PFSK-1 (cell line): ENCODE measurements at regions not wholly inside any gene's neighbourhood (a gene's known extent, or its start where the extent isn't known, plus 50 kb on each side); places are given as distances from the start of the nearest gene placed in this dataset.

Source experiments
- FOXP2 ChIP-seq: optimal IDR thresholded peaks from 2 replicates; pipeline ENCODE3; 2011; ENCODE audit warnings: borderline replicate concordance, control low read depth, inconsistent platforms; ENCODE audit not compliant: insufficient read depth; ENCODE audit errors: extremely low read length, extremely low read depth
- POLR2AphosphoS5 ChIP-seq: IDR thresholded peaks from 2 replicates; pipeline ENCODE4 v1.6.1; 2012; ENCODE audit warnings: low read depth, mild to moderate bottlenecking, control low read depth, low read length, moderate library complexity
- SIN3A ChIP-seq: IDR thresholded peaks from 2 replicates; pipeline ENCODE4 v1.6.1; 2012; ENCODE audit warnings: mild to moderate bottlenecking, low read length, moderate library complexity, borderline replicate concordance; ENCODE audit not compliant: insufficient read depth
- TAF1 ChIP-seq: IDR thresholded peaks from 2 replicates; pipeline ENCODE4 v1.6.1; 2012; ENCODE audit warnings: low read length, control low read depth, borderline replicate concordance; ENCODE audit not compliant: insufficient read depth
- TF ChIP-seq, protein P1 (sequence below), 2 experiments: IDR thresholded peaks; 2 replicates each; pipeline versions ENCODE4 v1.6.1 to v1.8.0; 2011 to 2012; ENCODE audit warnings: low read depth in 2 of 2, low read length in 2 of 2, control low read depth in 1 of 2, inconsistent platforms in 1 of 2, mild to moderate bottlenecking in 1 of 2, moderate library complexity in 1 of 2; ENCODE audit not compliant: insufficient read depth in 1 of 2

DNA sequence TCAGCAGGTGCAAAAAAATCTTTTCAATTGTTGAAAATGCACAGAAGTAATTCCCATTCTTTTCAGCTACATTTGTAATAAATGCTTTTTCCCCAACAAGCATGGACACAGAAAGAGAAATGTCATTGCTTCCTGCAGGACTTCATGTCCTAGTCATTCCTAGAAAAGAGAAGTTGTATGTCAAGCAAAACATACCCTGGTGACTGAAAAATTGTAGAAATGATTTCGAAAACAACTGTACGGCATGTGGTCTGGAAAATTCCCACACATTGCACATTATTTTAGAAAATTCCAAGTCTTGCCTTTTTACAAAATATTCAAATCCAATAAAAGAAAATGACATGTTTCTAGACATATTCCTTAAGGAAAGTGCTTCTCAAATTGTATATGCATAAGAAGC, 50.4 kb upstream of the ALCAM start:
- no peak for TF ChIP-seq POLR2AphosphoS5
- TF ChIP-seq TAF1, result no peak
- TF ChIP-seq SIN3A, result no peak
- TF ChIP-seq, protein P1, sequence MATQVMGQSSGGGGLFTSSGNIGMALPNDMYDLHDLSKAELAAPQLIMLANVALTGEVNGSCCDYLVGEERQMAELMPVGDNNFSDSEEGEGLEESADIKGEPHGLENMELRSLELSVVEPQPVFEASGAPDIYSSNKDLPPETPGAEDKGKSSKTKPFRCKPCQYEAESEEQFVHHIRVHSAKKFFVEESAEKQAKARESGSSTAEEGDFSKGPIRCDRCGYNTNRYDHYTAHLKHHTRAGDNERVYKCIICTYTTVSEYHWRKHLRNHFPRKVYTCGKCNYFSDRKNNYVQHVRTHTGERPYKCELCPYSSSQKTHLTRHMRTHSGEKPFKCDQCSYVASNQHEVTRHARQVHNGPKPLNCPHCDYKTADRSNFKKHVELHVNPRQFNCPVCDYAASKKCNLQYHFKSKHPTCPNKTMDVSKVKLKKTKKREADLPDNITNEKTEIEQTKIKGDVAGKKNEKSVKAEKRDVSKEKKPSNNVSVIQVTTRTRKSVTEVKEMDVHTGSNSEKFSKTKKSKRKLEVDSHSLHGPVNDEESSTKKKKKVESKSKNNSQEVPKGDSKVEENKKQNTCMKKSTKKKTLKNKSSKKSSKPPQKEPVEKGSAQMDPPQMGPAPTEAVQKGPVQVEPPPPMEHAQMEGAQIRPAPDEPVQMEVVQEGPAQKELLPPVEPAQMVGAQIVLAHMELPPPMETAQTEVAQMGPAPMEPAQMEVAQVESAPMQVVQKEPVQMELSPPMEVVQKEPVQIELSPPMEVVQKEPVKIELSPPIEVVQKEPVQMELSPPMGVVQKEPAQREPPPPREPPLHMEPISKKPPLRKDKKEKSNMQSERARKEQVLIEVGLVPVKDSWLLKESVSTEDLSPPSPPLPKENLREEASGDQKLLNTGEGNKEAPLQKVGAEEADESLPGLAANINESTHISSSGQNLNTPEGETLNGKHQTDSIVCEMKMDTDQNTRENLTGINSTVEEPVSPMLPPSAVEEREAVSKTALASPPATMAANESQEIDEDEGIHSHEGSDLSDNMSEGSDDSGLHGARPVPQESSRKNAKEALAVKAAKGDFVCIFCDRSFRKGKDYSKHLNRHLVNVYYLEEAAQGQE (IDR thresholded peaks at IDR 0.05; ENCODE audit: insufficient read depth in 1 of 2, low read depth in 2 of 2, low read length in 2 of 2), result no peak
- no peak for TF ChIP-seq FOXP2
